A549 (cell line): ENCODE measurements at regions not wholly inside any gene's neighbourhood (a gene's known extent, or its start where the extent isn't known, plus 50 kb on each side); places are given as distances from the start of the nearest gene placed in this dataset.

Source experiments
- ATAC-seq, 2 experiments: fragments of 200-7000 bp in 1 of 2; fragments of >200 bp in 1 of 2; cut with Nextera tagmentation in 1 of 2; cut with Tn5 transposase in 1 of 2; 3 replicates each; pipeline versions ENCODE4 v1.8.0 to v1.9.1; 2018 to 2020; ENCODE audit warnings: mild to moderate bottlenecking in 1 of 2, moderate library complexity in 1 of 2
- CTCF ChIA-PET: fragments of 300-600 bp; sonication (Branson Sonifier 250); formaldehyde crosslinking; extraction: SDS; loops from one replicate; lab custom pipeline; 2021; ENCODE audit warnings: antibody characterized with exemption, inconsistent platforms; lab: Yijun Ruan, JAX
- POLR2A ChIA-PET: fragments of 350-600 bp; formaldehyde crosslinking; extraction: SDS; loops from one replicate; lab custom pipeline; 2021; ENCODE audit warnings: antibody characterized with exemption, inconsistent platforms; lab: Yijun Ruan, JAX
- DNase-seq, 2 experiments: peaks; one replicate each; pipeline versions ENCODE4 v3.0.0 to v3.0.0-alpha.2; 2011 to 2016; ENCODE audit warnings: low read depth in 1 of 2, low spot score in 1 of 2
- FAIRE-seq: peaks from 2 replicates; lab custom pipeline; 2011; peaks lifted over from hg19 to GRCh38; lab: Jason Lieb, UNC
- H3K27ac ChIP-seq, 2 experiments: fragments of >200 bp; sonication (Bioruptor Twin); formaldehyde crosslinking; 3 replicates each; pipeline ENCODE4 v1.5.1; 2016 to 2017
- H3K4me1 ChIP-seq: fragments of >200 bp; sonication (Bioruptor Twin); formaldehyde crosslinking; 3 replicates; pipeline ENCODE4 v1.6.1; 2016
- H3K4me2 ChIP-seq: fragments of >200 bp; sonication (Bioruptor Twin); formaldehyde crosslinking; 3 replicates; pipeline ENCODE4 v1.6.1; 2016
- H3K4me3 ChIP-seq: fragments of >200 bp; sonication (Bioruptor Twin); formaldehyde crosslinking; 3 replicates; pipeline ENCODE4 v1.5.1; 2016
- H3K9me3 ChIP-seq: fragments of >200 bp; sonication (Bioruptor Twin); formaldehyde crosslinking; 3 replicates; pipeline ENCODE4 v1.6.1; 2016
- CBX2 ChIP-seq: fragments of 200-600 bp; sonication (generic); IDR thresholded peaks from 2 replicates; pipeline ENCODE4 v1.6.1; 2016; ENCODE audit warnings: low read depth, mild to moderate bottlenecking, borderline replicate concordance
- CHD2 ChIP-seq: fragments of 150-350 bp; IDR thresholded peaks from 2 replicates; pipeline ENCODE4 v1.6.1; 2014; ENCODE audit warnings: low read length; ENCODE audit not compliant: partially characterized antibody
- CHD4 ChIP-seq: fragments of 200-600 bp; sonication (generic); IDR thresholded peaks from 2 replicates; pipeline ENCODE4 v1.6.1; 2016; ENCODE audit warnings: antibody characterized with exemption, mild to moderate bottlenecking, borderline replicate concordance
- EHF ChIP-seq: fragments of 250-450 bp; sonication (Bioruptor Pico); IDR thresholded peaks from 2 replicates; pipeline ENCODE4 v1.5.0; 2020; ENCODE audit warnings: mild to moderate bottlenecking
- EHMT2 ChIP-seq: fragments of 200-600 bp; sonication (generic); IDR thresholded peaks from 2 replicates; pipeline ENCODE4 v1.6.1; 2016; ENCODE audit warnings: antibody characterized with exemption, low read depth, mild to moderate bottlenecking, moderate library complexity
- FOSL2 ChIP-seq, 2 experiments: fragments of 450-650 bp in 1 of 2; fragments of >200 bp in 1 of 2; sonication (Bioruptor Twin) in 1 of 2; formaldehyde crosslinking; IDR thresholded peaks; 2 replicates each; pipeline versions ENCODE4 v1.5.0 to v1.6.1; 2016 to 2020; ENCODE audit warnings: mild to moderate bottlenecking in 1 of 2, moderate library complexity in 1 of 2
- HEYL ChIP-seq: fragments of 250-450 bp; sonication (Bioruptor Pico); IDR thresholded peaks from 2 replicates; pipeline ENCODE4 v1.8.0; 2021; ENCODE audit warnings: mild to moderate bottlenecking, moderate library complexity
- HOXB13 ChIP-seq: fragments of 250-450 bp; sonication (Bioruptor Pico); IDR thresholded peaks from 2 replicates; pipeline ENCODE4 v1.5.0; 2020; ENCODE audit warnings: low read depth, mild to moderate bottlenecking, moderate library complexity
- HOXB5 ChIP-seq: fragments of 250-450 bp; sonication (Bioruptor Pico); IDR thresholded peaks from 2 replicates; pipeline ENCODE4 v1.5.0; 2020; ENCODE audit warnings: mild to moderate bottlenecking, moderate library complexity
- JUNB ChIP-seq: fragments of >200 bp; sonication (Bioruptor Twin); formaldehyde crosslinking; IDR thresholded peaks from 2 replicates; pipeline ENCODE4 v1.6.1; 2016
- MYC ChIP-seq: IDR thresholded peaks from 2 replicates; pipeline ENCODE4 v1.6.1; 2012; ENCODE audit warnings: mild to moderate bottlenecking, inconsistent platforms, low read length, improper control_type of control experiment, borderline replicate concordance
- NR3C1 ChIP-seq: fragments of >200 bp; sonication (Bioruptor Twin); formaldehyde crosslinking; IDR thresholded peaks from 3 replicates; pipeline ENCODE4 v1.6.1; 2017
- RARB ChIP-seq: fragments of 250-450 bp; sonication (Bioruptor Pico); IDR thresholded peaks from 2 replicates; pipeline ENCODE4 v1.8.0; 2021; ENCODE audit warnings: mild to moderate bottlenecking, moderate library complexity
- RFX5 ChIP-seq: fragments of 450-650 bp; IDR thresholded peaks from 2 replicates; pipeline ENCODE4 v1.7.1; 2014; ENCODE audit warnings: antibody characterized with exemption, mild to moderate bottlenecking, moderate library complexity
- RNF2 ChIP-seq: fragments of 200-600 bp; sonication (generic); IDR thresholded peaks from 2 replicates; pipeline ENCODE4 v1.6.1; 2016; ENCODE audit warnings: low read depth, mild to moderate bottlenecking, antibody characterized with exemption, moderate library complexity, borderline replicate concordance
- SMC3 ChIP-seq: fragments of >200 bp; sonication (Bioruptor Twin); formaldehyde crosslinking; IDR thresholded peaks from 3 replicates; pipeline ENCODE4 v1.6.1; 2018; ENCODE audit warnings: inconsistent platforms
- SREBF2 ChIP-seq: fragments of 450-650 bp; IDR thresholded peaks from 2 replicates; pipeline ENCODE4 v1.6.1; 2014; ENCODE audit warnings: mild to moderate bottlenecking, moderate library complexity
- TP53 ChIP-seq: fragments of 250-450 bp; sonication (Bioruptor Pico); IDR thresholded peaks from 2 replicates; pipeline ENCODE4 v1.5.0; 2021; ENCODE audit warnings: mild to moderate bottlenecking, moderate library complexity
- ZFP36 ChIP-seq: fragments of 450-650 bp; IDR thresholded peaks from 2 replicates; pipeline ENCODE4 v1.6.1; 2014; ENCODE audit warnings: borderline replicate concordance; ENCODE audit not compliant: partially characterized antibody
- ZSCAN20 ChIP-seq: fragments of 250-450 bp; sonication (Bioruptor Pico); IDR thresholded peaks from 2 replicates; pipeline ENCODE4 v1.8.0; 2022; ENCODE audit warnings: mild to moderate bottlenecking, moderate library complexity
- WGBS: methylation state at CpG from one replicate; pipeline ENCODE4 v1.1.6; 2017; ENCODE audit errors: missing lambda C conversion rate; 5-methylcytosine and 5-hydroxymethylcytosine counted together
- TF ChIP-seq, protein P1 (sequence below): fragments of 150-350 bp; IDR thresholded peaks from 2 replicates; pipeline ENCODE4 v1.6.1; 2014; ENCODE audit warnings: low read depth, mild to moderate bottlenecking, low read length
- TF ChIP-seq, protein P2 (sequence below): fragments of >200 bp; sonication (Bioruptor Twin); formaldehyde crosslinking; IDR thresholded peaks from 3 replicates; pipeline ENCODE4 v1.6.1; 2016
- TF ChIP-seq, protein P3 (sequence below): fragments of 200-600 bp; sonication (generic); IDR thresholded peaks from 2 replicates; pipeline ENCODE4 v1.6.1; 2016; ENCODE audit warnings: antibody characterized with exemption, mild to moderate bottlenecking, moderate library complexity
- TF ChIP-seq, protein P4 (sequence below): IDR thresholded peaks from 2 replicates; pipeline ENCODE4 v1.6.1; 2012
- TF ChIP-seq, protein P5 (sequence below): fragments of >200 bp; sonication (Bioruptor Twin); formaldehyde crosslinking; IDR thresholded peaks from 3 replicates; pipeline ENCODE4 v1.5.1; 2016

DNA sequence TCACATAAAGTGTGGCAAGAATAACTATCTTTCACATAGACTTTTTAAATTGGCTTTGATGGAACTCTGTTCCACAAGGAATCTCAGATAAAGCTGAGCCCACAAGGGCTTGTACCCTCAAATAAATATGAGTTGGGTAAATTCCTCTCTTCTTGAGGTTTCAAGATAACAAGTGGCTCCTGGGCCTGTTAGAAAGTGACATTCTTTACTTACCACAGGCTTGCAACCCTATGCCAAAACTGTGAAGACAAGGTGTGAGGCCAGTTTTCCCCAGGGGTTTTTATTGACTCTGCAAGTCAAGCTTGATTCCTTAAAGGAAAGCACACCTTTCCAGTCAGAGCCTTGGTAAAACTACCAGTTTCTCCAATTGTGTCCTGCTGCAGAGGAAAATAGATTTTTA is 664.8 kb upstream of the GJE1 start:
- no peak overlapping the region for H3K27ac ChIP-seq
- no peak for FAIRE-seq
- no peak for ATAC-seq

DNA sequence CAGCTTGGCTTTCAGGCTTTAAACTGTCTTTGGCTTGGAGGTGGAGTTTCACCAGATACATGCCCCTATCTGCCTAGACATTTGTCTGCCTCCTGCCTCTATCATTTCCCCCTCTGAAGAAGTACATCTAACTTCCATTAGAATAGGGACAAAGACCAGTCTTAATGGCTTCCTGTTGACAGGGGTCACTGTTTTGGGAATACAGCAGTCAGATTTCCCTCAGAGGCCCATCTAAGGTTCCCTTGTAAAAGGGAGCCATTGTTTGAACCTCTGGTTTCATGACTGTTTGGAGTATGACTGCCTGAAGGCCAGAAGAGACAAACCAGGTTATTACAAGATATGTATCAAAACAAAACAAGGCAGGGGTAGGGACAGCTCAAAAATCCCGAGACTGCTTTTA is 665.7 kb upstream of the GJE1 start:
- Histone ChIP-seq H3K27ac (no peak overlapping the region), H3K4me3 (no peak overlapping the region), H3K4me2 (no peak overlapping the region), H3K9me3 (no peaks in the 10 kb centered on the region), H3K4me1 (peaks cover 9% of the 10 kb centered on the region)
- no peak for DNase-seq
- TF ChIP-seq ZFP36 (no peak), HEYL (no peak), CBX2 (no peak), HOXB13 (no peak), FOSL2 (IDR thresholded peaks at IDR 0.05) (no peak), FOSL2 (CRISPR knock-in tag; IDR thresholded peaks at IDR 0.05) (no peak), SREBF2 (no peak), EHF (CRISPR knock-in tag) (no peak)
- TF ChIP-seq, protein P1, sequence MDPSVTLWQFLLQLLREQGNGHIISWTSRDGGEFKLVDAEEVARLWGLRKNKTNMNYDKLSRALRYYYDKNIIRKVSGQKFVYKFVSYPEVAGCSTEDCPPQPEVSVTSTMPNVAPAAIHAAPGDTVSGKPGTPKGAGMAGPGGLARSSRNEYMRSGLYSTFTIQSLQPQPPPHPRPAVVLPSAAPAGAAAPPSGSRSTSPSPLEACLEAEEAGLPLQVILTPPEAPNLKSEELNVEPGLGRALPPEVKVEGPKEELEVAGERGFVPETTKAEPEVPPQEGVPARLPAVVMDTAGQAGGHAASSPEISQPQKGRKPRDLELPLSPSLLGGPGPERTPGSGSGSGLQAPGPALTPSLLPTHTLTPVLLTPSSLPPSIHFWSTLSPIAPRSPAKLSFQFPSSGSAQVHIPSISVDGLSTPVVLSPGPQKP = no peak
- WGBS = 83% methylated on average over 1 of the region's 1 CpG
- FAIRE-seq = no peak
- ChIA-PET POLR2A (no interaction called here), CTCF (interaction anchor here (1.4 kb wide), 1 partner anchor 9 kb away, joined by 4 read pairs; no protein-coding TSS in a partner anchor)
- no peak for ATAC-seq

More for the DNA sequence above, 664.8 kb upstream of the GJE1 start:
- Histone ChIP-seq H3K4me2 (no peak overlapping the region), H3K4me3 (no peak overlapping the region), H3K4me1 (peaks cover 9% of the 10 kb centered on the region), H3K9me3 (no peaks in the 10 kb centered on the region)
- TF ChIP-seq SMC3 (no peak), RFX5 (no peak), JUNB (no peak), CHD4 (no peak), TP53 (CRISPR knock-in tag) (no peak), NR3C1 (no peak), ZSCAN20 (CRISPR knock-in tag) (no peak), EHMT2 (no peak), CHD2 (no peak), MYC (no peak), SREBF2 (no peak), RNF2 (no peak), HOXB5 (no peak), RARB (CRISPR knock-in tag) (no peak), EHF (CRISPR knock-in tag) (no peak)
- TF ChIP-seq, protein P1 = no peak
- TF ChIP-seq, protein P2, sequence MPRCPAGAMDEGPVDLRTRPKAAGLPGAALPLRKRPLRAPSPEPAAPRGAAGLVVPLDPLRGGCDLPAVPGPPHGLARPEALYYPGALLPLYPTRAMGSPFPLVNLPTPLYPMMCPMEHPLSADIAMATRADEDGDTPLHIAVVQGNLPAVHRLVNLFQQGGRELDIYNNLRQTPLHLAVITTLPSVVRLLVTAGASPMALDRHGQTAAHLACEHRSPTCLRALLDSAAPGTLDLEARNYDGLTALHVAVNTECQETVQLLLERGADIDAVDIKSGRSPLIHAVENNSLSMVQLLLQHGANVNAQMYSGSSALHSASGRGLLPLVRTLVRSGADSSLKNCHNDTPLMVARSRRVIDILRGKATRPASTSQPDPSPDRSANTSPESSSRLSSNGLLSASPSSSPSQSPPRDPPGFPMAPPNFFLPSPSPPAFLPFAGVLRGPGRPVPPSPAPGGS = no peak
- TF ChIP-seq, protein P3, sequence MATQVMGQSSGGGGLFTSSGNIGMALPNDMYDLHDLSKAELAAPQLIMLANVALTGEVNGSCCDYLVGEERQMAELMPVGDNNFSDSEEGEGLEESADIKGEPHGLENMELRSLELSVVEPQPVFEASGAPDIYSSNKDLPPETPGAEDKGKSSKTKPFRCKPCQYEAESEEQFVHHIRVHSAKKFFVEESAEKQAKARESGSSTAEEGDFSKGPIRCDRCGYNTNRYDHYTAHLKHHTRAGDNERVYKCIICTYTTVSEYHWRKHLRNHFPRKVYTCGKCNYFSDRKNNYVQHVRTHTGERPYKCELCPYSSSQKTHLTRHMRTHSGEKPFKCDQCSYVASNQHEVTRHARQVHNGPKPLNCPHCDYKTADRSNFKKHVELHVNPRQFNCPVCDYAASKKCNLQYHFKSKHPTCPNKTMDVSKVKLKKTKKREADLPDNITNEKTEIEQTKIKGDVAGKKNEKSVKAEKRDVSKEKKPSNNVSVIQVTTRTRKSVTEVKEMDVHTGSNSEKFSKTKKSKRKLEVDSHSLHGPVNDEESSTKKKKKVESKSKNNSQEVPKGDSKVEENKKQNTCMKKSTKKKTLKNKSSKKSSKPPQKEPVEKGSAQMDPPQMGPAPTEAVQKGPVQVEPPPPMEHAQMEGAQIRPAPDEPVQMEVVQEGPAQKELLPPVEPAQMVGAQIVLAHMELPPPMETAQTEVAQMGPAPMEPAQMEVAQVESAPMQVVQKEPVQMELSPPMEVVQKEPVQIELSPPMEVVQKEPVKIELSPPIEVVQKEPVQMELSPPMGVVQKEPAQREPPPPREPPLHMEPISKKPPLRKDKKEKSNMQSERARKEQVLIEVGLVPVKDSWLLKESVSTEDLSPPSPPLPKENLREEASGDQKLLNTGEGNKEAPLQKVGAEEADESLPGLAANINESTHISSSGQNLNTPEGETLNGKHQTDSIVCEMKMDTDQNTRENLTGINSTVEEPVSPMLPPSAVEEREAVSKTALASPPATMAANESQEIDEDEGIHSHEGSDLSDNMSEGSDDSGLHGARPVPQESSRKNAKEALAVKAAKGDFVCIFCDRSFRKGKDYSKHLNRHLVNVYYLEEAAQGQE = no peak
- TF ChIP-seq, protein P4, sequence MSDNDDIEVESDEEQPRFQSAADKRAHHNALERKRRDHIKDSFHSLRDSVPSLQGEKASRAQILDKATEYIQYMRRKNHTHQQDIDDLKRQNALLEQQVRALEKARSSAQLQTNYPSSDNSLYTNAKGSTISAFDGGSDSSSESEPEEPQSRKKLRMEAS = no peak
- TF ChIP-seq, protein P5, sequence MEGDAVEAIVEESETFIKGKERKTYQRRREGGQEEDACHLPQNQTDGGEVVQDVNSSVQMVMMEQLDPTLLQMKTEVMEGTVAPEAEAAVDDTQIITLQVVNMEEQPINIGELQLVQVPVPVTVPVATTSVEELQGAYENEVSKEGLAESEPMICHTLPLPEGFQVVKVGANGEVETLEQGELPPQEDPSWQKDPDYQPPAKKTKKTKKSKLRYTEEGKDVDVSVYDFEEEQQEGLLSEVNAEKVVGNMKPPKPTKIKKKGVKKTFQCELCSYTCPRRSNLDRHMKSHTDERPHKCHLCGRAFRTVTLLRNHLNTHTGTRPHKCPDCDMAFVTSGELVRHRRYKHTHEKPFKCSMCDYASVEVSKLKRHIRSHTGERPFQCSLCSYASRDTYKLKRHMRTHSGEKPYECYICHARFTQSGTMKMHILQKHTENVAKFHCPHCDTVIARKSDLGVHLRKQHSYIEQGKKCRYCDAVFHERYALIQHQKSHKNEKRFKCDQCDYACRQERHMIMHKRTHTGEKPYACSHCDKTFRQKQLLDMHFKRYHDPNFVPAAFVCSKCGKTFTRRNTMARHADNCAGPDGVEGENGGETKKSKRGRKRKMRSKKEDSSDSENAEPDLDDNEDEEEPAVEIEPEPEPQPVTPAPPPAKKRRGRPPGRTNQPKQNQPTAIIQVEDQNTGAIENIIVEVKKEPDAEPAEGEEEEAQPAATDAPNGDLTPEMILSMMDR = no peak
- POLR2A ChIA-PET = no interaction called here
- DNase-seq = no peak
- CTCF ChIA-PET = interaction anchor here (1.4 kb wide), 1 partner anchor 8 kb away, joined by 4 read pairs; no protein-coding TSS in a partner anchor
